Endothelial cell of umbilical vein (primary cell): ENCODE measurements at regions not wholly inside any gene's neighbourhood (a gene's known extent, or its start where the extent isn't known, plus 50 kb on each side); places are given as distances from the start of the nearest gene placed in this dataset.

ENCODE experiments used
- BruUV-seq: library from RNA; stranded (reverse); fragments of 400-500 nt; replicated peaks from 2 replicates; lab custom pipeline; 2021; lab: Mats Ljungman, UMichigan
- CTCF ChIA-PET: fragments of 300-600, 350-600 bp; sonication (Branson Sonifier 250); formaldehyde crosslinking; loops from one replicate; lab custom pipeline; 2021; ENCODE audit warnings: antibody characterized with exemption, inconsistent platforms; lab: Charles Lee
- POLR2A ChIA-PET: fragments of 300-600, 350-600 bp; sonication (Branson Sonifier 250); formaldehyde crosslinking; loops from one replicate; lab custom pipeline; 2021; ENCODE audit warnings: antibody characterized with exemption, inconsistent platforms; lab: Charles Lee
- DNase-seq: peaks from one replicate; pipeline ENCODE4 v3.0.0-alpha.2; 2011; ENCODE audit warnings: low read depth, low spot score
- FAIRE-seq: peaks from 2 replicates; lab custom pipeline; 2011; peaks lifted over from hg19 to GRCh38; lab: Jason Lieb, UNC
- H2AFZ ChIP-seq: 2 replicates; pipeline ENCODE4 v1.6.0; 2012; ENCODE audit warnings: low read depth, low read length, control low read depth, inconsistent platforms
- H3K27ac ChIP-seq: 2 replicates; pipeline ENCODE4 v1.5.1; 2011; ENCODE audit warnings: low read depth, mild to moderate bottlenecking, control low read depth, low read length, moderate library complexity; ENCODE audit not compliant: insufficient read depth
- H3K27me3 ChIP-seq, 2 experiments: 2 replicates each; pipeline versions ENCODE4 v1.6.0 to v1.6.1; 2011; ENCODE audit warnings: low read length in 2 of 2, mixed read lengths in 1 of 2; ENCODE audit not compliant: control insufficient read depth in 2 of 2, insufficient read depth in 2 of 2
- H3K36me3 ChIP-seq, 2 experiments: 2 replicates in 1 of 2; 3 replicates in 1 of 2; pipeline ENCODE4 v1.5.1; 2011; ENCODE audit warnings: low read length in 2 of 2, mild to moderate bottlenecking in 1 of 2, moderate library complexity in 1 of 2; ENCODE audit not compliant: control insufficient read depth in 2 of 2, insufficient read depth in 2 of 2; ENCODE audit errors: extremely low read depth in 1 of 2
- H3K4me1 ChIP-seq: 3 replicates; pipeline ENCODE4 v1.5.1; 2011; ENCODE audit warnings: mild to moderate bottlenecking, low read length; ENCODE audit not compliant: control insufficient read depth, insufficient read depth; ENCODE audit errors: extremely low read depth
- H3K4me2 ChIP-seq: 2 replicates; pipeline ENCODE4 v1.6.1; 2011; ENCODE audit warnings: low read length, control low read depth, mixed read lengths; ENCODE audit not compliant: insufficient read depth
- H3K4me3 ChIP-seq, 3 experiments: fragments of 200-600 bp in 1 of 3; sonication (generic), shearing (Covaris generic) in 1 of 3; replicated peaks in 1 of 3; 2 replicates each; pipeline ENCODE4 v1.5.1; 2011 to 2016; ENCODE audit warnings: control low read depth in 3 of 3, low read length in 3 of 3, mild to moderate bottlenecking in 2 of 3, inconsistent platforms in 1 of 3, low read depth in 1 of 3, moderate library complexity in 1 of 3; ENCODE audit not compliant: insufficient read depth in 1 of 3
- H3K79me2 ChIP-seq: 2 replicates; pipeline ENCODE4 v1.6.0; 2012; ENCODE audit warnings: low read length, inconsistent platforms; ENCODE audit not compliant: control insufficient read depth, insufficient read depth
- H3K9ac ChIP-seq: replicated peaks from 2 replicates; pipeline ENCODE3; 2011; ENCODE audit warnings: low read length, control low read depth; ENCODE audit not compliant: insufficient read depth; ENCODE audit errors: extremely low read depth
- H3K9me1 ChIP-seq: replicated peaks from 3 replicates; pipeline ENCODE4 v1.6.0; 2011; ENCODE audit warnings: mild to moderate bottlenecking, low read length; ENCODE audit not compliant: control insufficient read depth, insufficient read depth; ENCODE audit errors: extremely low read depth
- H3K9me3 ChIP-seq: replicated peaks from 2 replicates; pipeline ENCODE4 v1.5.1; 2012; ENCODE audit warnings: low read length, inconsistent platforms; ENCODE audit not compliant: control insufficient read depth, insufficient read depth
- H4K20me1 ChIP-seq: replicated peaks from 2 replicates; pipeline ENCODE3; 2011; ENCODE audit warnings: mild to moderate bottlenecking, low read length; ENCODE audit not compliant: control insufficient read depth, insufficient read depth; ENCODE audit errors: extremely low read depth
- EZH2 ChIP-seq: IDR thresholded peaks from 2 replicates; pipeline ENCODE4 v1.6.1; 2012; ENCODE audit warnings: borderline replicate concordance, low read depth, mild to moderate bottlenecking, moderate library complexity, low read length, inconsistent platforms; ENCODE audit not compliant: severe bottlenecking
- FOS ChIP-seq: IDR thresholded peaks from 2 replicates; pipeline ENCODE4 v1.6.1; 2011; ENCODE audit warnings: mild to moderate bottlenecking, low read length, moderate library complexity, borderline replicate concordance; ENCODE audit not compliant: insufficient read depth
- GATA2 ChIP-seq: IDR thresholded peaks from 2 replicates; pipeline ENCODE4 v1.7.0; 2011; ENCODE audit warnings: low read depth, mild to moderate bottlenecking, moderate library complexity, mixed read lengths, low read length; ENCODE audit not compliant: insufficient read length, insufficient read depth
- JUN ChIP-seq: IDR thresholded peaks from 2 replicates; pipeline ENCODE4 v1.6.1; 2011; ENCODE audit warnings: borderline replicate concordance, low read depth; ENCODE audit not compliant: insufficient read length, insufficient read depth
- MAX ChIP-seq: IDR thresholded peaks from 2 replicates; pipeline ENCODE4 v1.6.1; 2011; ENCODE audit not compliant: insufficient read depth, insufficient read length
- MYC ChIP-seq: IDR thresholded peaks from one replicate; pipeline ENCODE4 v1.6.1; 2011; ENCODE audit warnings: mild to moderate bottlenecking, low read depth, low read length
- POLR2A ChIP-seq: IDR thresholded peaks from 2 replicates; pipeline ENCODE4 v1.6.1; 2012; ENCODE audit warnings: low read depth, mild to moderate bottlenecking, control low read depth, low read length
- POLR2AphosphoS5 ChIP-seq: IDR thresholded peaks from 2 replicates; pipeline ENCODE4 v1.6.1; 2012; ENCODE audit warnings: low read depth, mild to moderate bottlenecking, control low read depth, low read length, moderate library complexity; ENCODE audit not compliant: insufficient read depth
- dilution Hi-C: fragments of 300-500 bp; cut with MboI; formaldehyde crosslinking; loops from one replicate; pipeline ENCODE4 v1.15.0; 2019; ENCODE audit warnings: low sequenced_read_pairs; ENCODE audit not compliant: extremely low pct_ligation_motif_present
- intact Hi-C: fragments of 100-400 bp; cut with micrococcal nuclease; formaldehyde crosslinking; loops from one replicate; pipeline ENCODE4 v1.10.0; 2022
- TF ChIP-seq, protein P1 (sequence below), 2 donors: IDR thresholded peaks; 1 replicate in 1 of 2; 2 replicates in 1 of 2; pipeline ENCODE4 v1.5.1; 2011; ENCODE audit warnings: low read length in 2 of 2, mild to moderate bottlenecking in 2 of 2, moderate library complexity in 2 of 2, control low read depth in 1 of 2, inconsistent platforms in 1 of 2, low read depth in 1 of 2; ENCODE audit not compliant: insufficient read depth in 1 of 2; ENCODE audit errors: extremely low read depth in 1 of 2

GRCh38 chr7:10076660-10077300 lies 896.9 kb upstream of the PHF14 start:
- DNase-seq (no peak), FAIRE-seq (no peak)
- intact Hi-C loops: no loop called here
- H3K9ac ChIP-seq: no peak overlapping the region
- no TSS peak for BruUV-seq
- no peak overlapping the region for H3K27ac ChIP-seq
- dilution Hi-C loops: no loop called here
- no peak overlapping the region for H3K4me3 ChIP-seq
- H2AFZ ChIP-seq: no peak overlapping the region
- no peaks in the 10 kb centered on the region for H3K9me1 ChIP-seq
- no peaks in the 10 kb centered on the region for H4K20me1 ChIP-seq
- H3K36me3 ChIP-seq: no peaks in the 10 kb centered on the region
- H3K79me2 ChIP-seq: no peaks in the 10 kb centered on the region
- ChIA-PET CTCF (no interaction called here), POLR2A (no interaction called here)
- H3K9me3 ChIP-seq: no peaks in the 10 kb centered on the region
- no peaks in the 10 kb centered on the region for H3K4me1 ChIP-seq
- no peaks in the 10 kb centered on the region for H3K27me3 ChIP-seq
- TF ChIP-seq FOS (no peak), JUN (no peak), MYC (no peak), EZH2 (no peak), GATA2 (no peak), MAX (no peak), POLR2A (no peak), POLR2AphosphoS5 (no peak)
- TF ChIP-seq, protein P1, sequence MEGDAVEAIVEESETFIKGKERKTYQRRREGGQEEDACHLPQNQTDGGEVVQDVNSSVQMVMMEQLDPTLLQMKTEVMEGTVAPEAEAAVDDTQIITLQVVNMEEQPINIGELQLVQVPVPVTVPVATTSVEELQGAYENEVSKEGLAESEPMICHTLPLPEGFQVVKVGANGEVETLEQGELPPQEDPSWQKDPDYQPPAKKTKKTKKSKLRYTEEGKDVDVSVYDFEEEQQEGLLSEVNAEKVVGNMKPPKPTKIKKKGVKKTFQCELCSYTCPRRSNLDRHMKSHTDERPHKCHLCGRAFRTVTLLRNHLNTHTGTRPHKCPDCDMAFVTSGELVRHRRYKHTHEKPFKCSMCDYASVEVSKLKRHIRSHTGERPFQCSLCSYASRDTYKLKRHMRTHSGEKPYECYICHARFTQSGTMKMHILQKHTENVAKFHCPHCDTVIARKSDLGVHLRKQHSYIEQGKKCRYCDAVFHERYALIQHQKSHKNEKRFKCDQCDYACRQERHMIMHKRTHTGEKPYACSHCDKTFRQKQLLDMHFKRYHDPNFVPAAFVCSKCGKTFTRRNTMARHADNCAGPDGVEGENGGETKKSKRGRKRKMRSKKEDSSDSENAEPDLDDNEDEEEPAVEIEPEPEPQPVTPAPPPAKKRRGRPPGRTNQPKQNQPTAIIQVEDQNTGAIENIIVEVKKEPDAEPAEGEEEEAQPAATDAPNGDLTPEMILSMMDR (IDR thresholded peaks at IDR 0.05; ENCODE audit: extremely low read depth in 1 of 2, insufficient read depth in 1 of 2, low read depth in 1 of 2, low read length in 2 of 2): no peak
- H3K4me2 ChIP-seq: no peak overlapping the region
